ENCODE measurements at regions not wholly inside any gene's neighbourhood (a gene's known extent, or its start where the extent isn't known, plus 50 kb on each side); places are given as distances from the start of the nearest gene placed in this dataset.

GRCh38 chr13:73939603-73940002 lies 194.6 kb downstream of the KLF12 start:
- H3K4me1 ChIP-seq = no peaks in the 10 kb centered on the region
- H3K4me3 ChIP-seq = no peak overlapping the region
- in situ Hi-C loops (cut with MboI; ENCODE audit: low sequenced_read_pairs) = no loop called here
- no peaks in the 10 kb centered on the region for H3K27me3 ChIP-seq (ENCODE audit: low read depth)
- H3K36me3 ChIP-seq (replicated peaks) = no peaks in the 10 kb centered on the region
- DNase-seq (ENCODE audit: low spot score in 2 of 2) = no peak
- H3K9me3 ChIP-seq = no peaks in the 10 kb centered on the region

DNA sequence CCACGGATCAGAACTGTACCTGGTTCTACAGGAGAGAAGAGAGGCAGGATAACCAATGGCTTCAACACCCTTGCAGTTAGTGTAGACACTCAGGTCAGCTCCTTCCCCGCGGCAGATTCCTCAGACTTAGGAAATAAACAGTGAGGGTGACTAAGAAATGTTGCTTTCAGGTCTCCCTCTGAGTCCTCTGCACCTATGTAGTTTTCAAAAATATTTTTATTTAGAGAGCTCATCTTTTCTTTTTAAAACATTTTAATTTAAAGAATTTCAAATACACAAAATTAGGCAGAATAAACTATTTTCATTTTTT lies 195.2 kb downstream of the KLF12 start:
- DNase-seq (ENCODE audit: low spot score in 2 of 2) = no peak
- Histone ChIP-seq H3K36me3 (replicated peaks) (no peaks in the 10 kb centered on the region), H3K27me3 (ENCODE audit: low read depth) (no peaks in the 10 kb centered on the region), H3K4me1 (no peaks in the 10 kb centered on the region), H3K9me3 (no peaks in the 10 kb centered on the region), H3K4me3 (no peak overlapping the region)
- in situ Hi-C loops (cut with MboI; ENCODE audit: low sequenced_read_pairs) = no loop called here

DNA sequence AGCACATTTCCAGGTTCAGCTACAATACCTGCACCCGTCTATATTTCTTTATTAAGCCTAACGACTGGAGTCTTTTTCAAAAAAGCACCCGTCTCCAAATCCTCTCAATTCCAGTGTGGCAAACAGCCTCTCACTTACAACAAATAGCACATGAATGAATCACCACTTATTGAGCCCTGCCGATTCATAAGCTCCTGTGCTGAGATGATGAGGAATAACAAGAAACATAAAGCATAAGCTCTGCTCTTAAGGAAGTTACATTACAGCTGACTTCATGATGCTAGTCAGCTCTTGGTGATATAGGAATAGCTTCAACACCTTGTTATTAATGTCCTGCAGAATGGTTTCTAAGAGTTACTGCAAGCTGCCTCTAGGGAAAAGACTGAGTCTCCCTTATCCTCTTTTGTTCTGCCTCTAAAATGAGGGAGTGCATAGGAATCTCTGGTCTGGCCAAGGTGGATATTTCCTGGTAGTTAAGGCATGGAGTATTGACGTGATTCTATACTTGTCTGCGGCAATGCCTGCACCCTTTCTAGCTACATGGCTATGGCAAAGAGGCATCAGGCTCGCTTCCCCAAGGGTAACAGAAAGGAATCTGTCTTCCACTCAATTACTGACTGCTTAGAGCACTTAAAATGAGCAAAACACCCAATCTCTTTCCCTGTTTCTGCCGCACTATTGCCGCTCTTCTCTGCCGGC lies 195.7 kb downstream of the KLF12 start:
- no peaks in the 10 kb centered on the region for H3K4me1 ChIP-seq
- no peak overlapping the region for H3K4me3 ChIP-seq
- DNase-seq (ENCODE audit: low spot score in 2 of 2) = no peak
- no peaks in the 10 kb centered on the region for H3K27me3 ChIP-seq (ENCODE audit: low read depth)
- no peaks in the 10 kb centered on the region for H3K9me3 ChIP-seq
- in situ Hi-C loops (cut with MboI; ENCODE audit: low sequenced_read_pairs) = no loop called here
- no peaks in the 10 kb centered on the region for H3K36me3 ChIP-seq (replicated peaks)

DNA sequence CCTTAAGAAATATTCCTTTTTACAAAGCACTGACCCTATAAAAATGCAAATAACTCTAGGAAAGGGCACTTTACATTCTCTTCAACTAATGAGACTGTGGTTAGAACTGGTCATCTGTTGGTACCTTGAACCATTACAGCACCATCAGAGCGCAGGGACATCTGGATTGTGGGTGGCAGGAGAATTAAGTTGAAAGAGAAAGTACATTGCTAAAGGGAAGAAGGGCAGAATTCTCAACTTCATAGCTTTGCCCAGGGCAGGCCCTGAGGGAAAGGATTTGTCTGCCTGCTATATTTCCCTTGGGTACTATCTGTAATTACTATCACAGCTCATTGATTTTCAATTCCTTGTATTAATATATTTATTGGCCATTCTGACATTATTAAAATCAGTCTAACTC lies 196.8 kb downstream of the KLF12 start:
- Histone ChIP-seq H3K36me3 (replicated peaks) (no peaks in the 10 kb centered on the region), H3K9me3 (no peaks in the 10 kb centered on the region), H3K4me1 (no peaks in the 10 kb centered on the region), H3K27me3 (ENCODE audit: low read depth) (no peaks in the 10 kb centered on the region), H3K4me3 (no peak overlapping the region)
- in situ Hi-C loops (cut with MboI; ENCODE audit: low sequenced_read_pairs) = no loop called here
- DNase-seq (ENCODE audit: low spot score in 2 of 2) = no peak

- H3K27me3 ChIP-seq (ENCODE audit: low read depth) = no peaks in the 10 kb centered on the region
- H3K36me3 ChIP-seq (replicated peaks) = no peaks in the 10 kb centered on the region
- DNase-seq (ENCODE audit: low spot score in 2 of 2) = no peak
- no peak overlapping the region for H3K4me3 ChIP-seq
- in situ Hi-C loops (cut with MboI; ENCODE audit: low sequenced_read_pairs) = no loop called here
- H3K9me3 ChIP-seq = no peaks in the 10 kb centered on the region
- no peaks in the 10 kb centered on the region for H3K4me1 ChIP-seq
Measured at GRCh38 chr13:73935991-73936390, 198.2 kb downstream of the KLF12 start.

DNA sequence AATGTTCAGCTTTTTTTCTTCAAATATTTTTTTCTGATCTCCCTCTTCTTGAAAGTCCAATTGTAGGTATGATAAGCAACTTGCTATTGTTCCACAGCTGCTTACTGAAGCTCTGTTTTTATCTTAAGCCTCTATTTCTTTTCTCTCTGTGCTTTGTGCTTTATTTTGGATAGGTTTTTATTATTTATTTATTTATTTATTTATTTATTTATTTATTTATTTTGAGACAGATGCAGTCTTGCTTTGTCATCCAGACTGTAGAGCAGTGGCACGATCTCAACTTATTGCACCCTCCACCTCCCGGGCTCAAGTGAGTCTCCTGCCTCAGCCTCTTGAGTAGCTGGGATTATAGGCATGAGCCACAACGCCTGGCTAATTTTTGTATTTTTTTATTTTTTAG lies 199.4 kb downstream of the KLF12 start:
- H3K36me3 ChIP-seq (replicated peaks) = no peaks in the 10 kb centered on the region
- H3K4me1 ChIP-seq = no peaks in the 10 kb centered on the region
- H3K27me3 ChIP-seq (ENCODE audit: low read depth) = no peaks in the 10 kb centered on the region
- no peak overlapping the region for H3K4me3 ChIP-seq
- H3K9me3 ChIP-seq = no peaks in the 10 kb centered on the region
- DNase-seq (ENCODE audit: low spot score in 2 of 2) = no peak
- in situ Hi-C loops (cut with MboI; ENCODE audit: low sequenced_read_pairs) = no loop called here

- no peak overlapping the region for H3K4me3 ChIP-seq
- no peaks in the 10 kb centered on the region for H3K4me1 ChIP-seq
- no peaks in the 10 kb centered on the region for H3K36me3 ChIP-seq (replicated peaks)
- no peaks in the 10 kb centered on the region for H3K9me3 ChIP-seq
- no peak for DNase-seq (ENCODE audit: low spot score in 2 of 2)
- in situ Hi-C loops (cut with MboI; ENCODE audit: low sequenced_read_pairs) = no loop called here
- H3K27me3 ChIP-seq (ENCODE audit: low read depth) = no peaks in the 10 kb centered on the region
Measured at GRCh38 chr13:73934215-73934641, 200.0 kb downstream of the KLF12 start.

DNA sequence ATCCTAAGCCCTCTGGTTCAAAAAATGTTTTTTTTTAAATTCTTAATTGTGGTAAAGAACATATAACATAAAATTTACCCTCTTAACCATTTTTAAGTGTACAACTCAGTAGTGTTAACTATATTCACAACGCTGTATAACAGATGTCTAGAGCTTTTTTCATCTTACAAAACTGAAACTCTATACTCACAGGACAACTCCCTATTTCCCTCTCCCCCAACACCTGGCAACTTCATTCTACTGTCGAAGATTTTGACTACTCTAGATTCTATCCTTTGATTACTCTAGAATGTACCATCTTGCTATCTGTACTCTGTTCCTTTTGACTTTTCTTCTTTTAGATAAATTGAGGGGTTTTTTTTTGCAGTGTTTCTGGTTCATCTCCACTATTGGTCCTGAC lies 200.4 kb downstream of the KLF12 start:
- H3K9me3 ChIP-seq = no peaks in the 10 kb centered on the region
- in situ Hi-C loops (cut with MboI; ENCODE audit: low sequenced_read_pairs) = no loop called here
- no peaks in the 10 kb centered on the region for H3K27me3 ChIP-seq (ENCODE audit: low read depth)
- no peaks in the 10 kb centered on the region for H3K36me3 ChIP-seq (replicated peaks)
- H3K4me3 ChIP-seq = no peak overlapping the region
- H3K4me1 ChIP-seq = no peaks in the 10 kb centered on the region
- no peak for DNase-seq (ENCODE audit: low spot score in 2 of 2)

DNA sequence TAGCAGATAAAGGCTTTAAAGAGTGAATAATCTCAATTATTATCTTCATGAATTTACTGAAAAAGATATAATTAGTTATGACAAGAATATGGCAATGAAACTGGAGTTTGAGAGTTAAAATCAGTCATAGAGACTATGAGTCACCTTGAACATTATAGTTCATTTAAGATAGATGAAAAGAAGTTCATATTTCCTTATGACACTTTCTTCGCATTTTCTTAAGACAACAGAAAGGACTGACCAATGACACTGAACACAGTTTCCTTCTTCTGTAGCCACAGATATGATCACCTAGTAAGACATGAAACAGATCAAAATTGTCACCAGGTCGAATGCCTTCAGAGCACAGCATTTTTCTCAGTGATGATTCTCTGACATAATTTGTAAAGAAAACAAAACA lies 202.1 kb downstream of the KLF12 start:
- Histone ChIP-seq H3K9me3 (no peaks in the 10 kb centered on the region), H3K27me3 (ENCODE audit: low read depth) (no peaks in the 10 kb centered on the region), H3K36me3 (replicated peaks) (no peaks in the 10 kb centered on the region), H3K4me3 (no peak overlapping the region), H3K4me1 (no peaks in the 10 kb centered on the region)
- no peak for DNase-seq (ENCODE audit: low spot score in 2 of 2)
- in situ Hi-C loops (cut with MboI; ENCODE audit: low sequenced_read_pairs) = no loop called here

DNA sequence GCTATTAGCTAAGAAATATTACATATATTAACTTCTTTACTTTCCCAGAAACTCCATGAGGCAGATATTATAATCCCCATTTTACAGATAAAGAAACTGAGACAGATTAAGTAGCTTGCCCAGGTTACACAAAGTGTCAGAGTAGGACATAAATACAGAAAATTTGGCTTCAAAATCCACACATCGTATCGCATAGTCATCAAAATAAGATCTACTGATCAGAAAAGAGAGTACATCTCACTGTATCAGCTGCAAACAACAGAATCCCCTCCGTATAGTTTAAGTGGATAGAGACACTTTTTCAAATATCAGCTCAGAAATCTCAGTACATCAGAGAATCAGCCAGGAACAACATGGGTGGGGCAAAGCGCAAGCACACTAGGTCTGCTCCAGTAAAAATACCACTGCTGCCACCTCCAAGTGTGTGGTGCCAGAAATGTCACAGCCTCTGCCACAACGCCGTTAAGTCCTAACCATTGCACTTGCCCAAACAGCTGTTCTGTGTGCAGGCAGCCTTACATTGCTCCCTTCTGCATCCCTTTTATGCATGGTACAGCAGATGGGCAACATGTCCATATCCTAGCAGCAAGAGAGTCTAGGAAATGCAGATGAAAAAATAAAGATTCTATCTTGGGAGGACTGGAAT lies 204.8 kb downstream of the KLF12 start:
- Histone ChIP-seq H3K36me3 (replicated peaks) (no peaks in the 10 kb centered on the region), H3K9me3 (no peaks in the 10 kb centered on the region), H3K4me3 (no peak overlapping the region), H3K27me3 (ENCODE audit: low read depth) (no peaks in the 10 kb centered on the region), H3K4me1 (no peaks in the 10 kb centered on the region)
- in situ Hi-C loops (cut with MboI; ENCODE audit: low sequenced_read_pairs) = no loop called here
- DNase-seq (ENCODE audit: low spot score in 2 of 2) = no peak

DNA sequence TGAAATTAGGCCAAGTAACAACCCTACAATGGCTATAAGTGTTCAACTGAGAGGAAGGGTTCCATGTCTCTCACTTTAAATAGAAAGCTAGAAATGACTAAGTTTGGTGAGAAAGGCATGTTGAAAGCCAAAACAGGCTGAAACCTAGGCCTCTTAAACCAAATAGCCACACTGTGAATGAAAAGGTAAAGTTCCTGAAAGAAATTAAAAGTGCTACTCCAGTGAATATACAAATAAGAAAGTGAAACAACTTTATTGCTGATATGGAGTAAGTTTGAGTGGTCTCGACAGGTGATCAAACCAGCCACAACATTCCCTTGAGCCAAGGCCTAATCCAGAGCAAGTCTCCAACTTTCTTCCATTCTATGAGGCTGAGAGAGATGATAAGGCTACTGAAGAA lies 209.6 kb downstream of the KLF12 start:
- H3K27me3 ChIP-seq (ENCODE audit: low read depth) = no peaks in the 10 kb centered on the region
- no peak for DNase-seq (ENCODE audit: low spot score in 2 of 2)
- no peak overlapping the region for H3K4me3 ChIP-seq
- no peaks in the 10 kb centered on the region for H3K36me3 ChIP-seq (replicated peaks)
- no peaks in the 10 kb centered on the region for H3K9me3 ChIP-seq
- in situ Hi-C loops (cut with MboI; ENCODE audit: low sequenced_read_pairs) = no loop called here
- no peaks in the 10 kb centered on the region for H3K4me1 ChIP-seq

GRCh38 chr13:73922493-73923393 lies 211.5 kb downstream of the KLF12 start:
- Histone ChIP-seq H3K36me3 (replicated peaks) (no peaks in the 10 kb centered on the region), H3K4me1 (no peaks in the 10 kb centered on the region), H3K27me3 (ENCODE audit: low read depth) (no peaks in the 10 kb centered on the region), H3K4me3 (no peak overlapping the region), H3K9me3 (no peaks in the 10 kb centered on the region)
- DNase-seq (ENCODE audit: low spot score in 2 of 2) = no peak
- in situ Hi-C loops (cut with MboI; ENCODE audit: low sequenced_read_pairs) = no loop called here

GRCh38 chr13:73918691-73919090 lies 215.5 kb downstream of the KLF12 start:
- Histone ChIP-seq H3K4me3 (no peak overlapping the region), H3K9me3 (no peaks in the 10 kb centered on the region), H3K36me3 (replicated peaks) (no peaks in the 10 kb centered on the region), H3K27me3 (ENCODE audit: low read depth) (no peaks in the 10 kb centered on the region), H3K4me1 (no peaks in the 10 kb centered on the region)
- in situ Hi-C loops (cut with MboI; ENCODE audit: low sequenced_read_pairs) = no loop called here
- DNase-seq (ENCODE audit: low spot score in 2 of 2) = no peak
